ENCODE measurements at regions not wholly inside any gene's neighbourhood (a gene's known extent, or its start where the extent isn't known, plus 50 kb on each side); places are given as distances from the start of the nearest gene placed in this dataset.

- TF ChIP-seq CEBPZ (IDR thresholded peaks at IDR 0.05; ENCODE audit: low read length) (no peak), ZNF281 (CRISPR knock-in tag; IDR thresholded peaks at IDR 0.05; ENCODE audit: borderline replicate concordance) (no peak), PTBP1 (IDR thresholded peaks at IDR 0.05; ENCODE audit: low read depth, low read length, poor library complexity, severe bottlenecking) (no peak), RFX5 (IDR thresholded peaks at IDR 0.05; ENCODE audit: low read depth, low read length) (no peak), ZSCAN29 (CRISPR knock-in tag; conservative IDR thresholded peaks at IDR 0.05) (no peak), CTCF (CRISPR knock-in tag; IDR thresholded peaks at IDR 0.05) (no peak), ESRRA (CRISPR knock-in tag; IDR thresholded peaks at IDR 0.05; ENCODE audit: low read depth) (no peak)
These were observed 307.0 kb upstream of the REG3G start for GRCh38 chr2:78718473-78718872.

Data from HepG2 (cell line).